NB4 (cell line): ENCODE measurements at regions not wholly inside any gene's neighbourhood (a gene's known extent, or its start where the extent isn't known, plus 50 kb on each side); places are given as distances from the start of the nearest gene placed in this dataset.

ENCODE experiments used
- DNase-seq: peaks from one replicate; pipeline ENCODE4 v3.0.0; 2010; ENCODE audit warnings: low read depth
- H3K4me3 ChIP-seq: one replicate; pipeline ENCODE4 v1.5.1; 2011; ENCODE audit warnings: mild to moderate bottlenecking, low read depth, low read length, moderate library complexity
- CTCF ChIP-seq: IDR thresholded peaks from one replicate; pipeline ENCODE4 v1.5.1; 2012; ENCODE audit warnings: low read depth, low read length
- MAX ChIP-seq: IDR thresholded peaks from 2 replicates; pipeline ENCODE4 v1.6.1; 2011; ENCODE audit warnings: low read depth, low read length
- MYC ChIP-seq: IDR thresholded peaks from 2 replicates; pipeline ENCODE4 v1.6.1; 2011; ENCODE audit warnings: low read depth, low read length
- POLR2A ChIP-seq: IDR thresholded peaks from 2 replicates; pipeline ENCODE4 v1.6.1; 2011; ENCODE audit warnings: mild to moderate bottlenecking; ENCODE audit not compliant: insufficient read length; ENCODE audit errors: extremely low read depth

DNA sequence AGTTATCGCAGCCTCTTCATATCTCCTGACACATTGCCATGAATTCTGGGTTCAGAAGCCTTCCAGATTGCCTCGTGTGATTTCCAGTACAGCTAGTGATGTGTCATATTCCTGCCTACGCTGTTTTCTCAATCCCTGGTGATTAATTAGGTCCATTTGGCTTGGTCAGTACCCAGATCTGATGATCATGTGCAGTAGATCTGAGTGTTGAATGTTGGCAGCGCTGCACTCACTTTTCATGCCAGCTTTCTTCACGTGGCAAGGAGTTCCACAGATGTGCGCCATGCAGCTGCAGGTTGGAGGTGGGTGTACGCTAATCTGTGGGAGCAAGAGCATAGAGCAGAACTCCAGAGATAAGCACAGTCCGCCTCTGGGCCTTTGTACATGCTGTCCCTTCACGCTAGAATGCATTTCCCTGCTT is 86.9 kb upstream of the COL6A5 start:
- no peak overlapping the region for H3K4me3 ChIP-seq
- TF ChIP-seq MAX = no peak
- TF ChIP-seq MYC = no peak
- no peak for TF ChIP-seq POLR2A
- no peak for TF ChIP-seq CTCF
- no peak for DNase-seq

GRCh38 chr3:130259166-130259874 is 86.2 kb upstream of the COL6A5 start:
- DNase-seq = no peak
- no peak overlapping the region for H3K4me3 ChIP-seq
- TF ChIP-seq MAX (no peak), MYC (no peak), CTCF (no peak), POLR2A (no peak)

DNA sequence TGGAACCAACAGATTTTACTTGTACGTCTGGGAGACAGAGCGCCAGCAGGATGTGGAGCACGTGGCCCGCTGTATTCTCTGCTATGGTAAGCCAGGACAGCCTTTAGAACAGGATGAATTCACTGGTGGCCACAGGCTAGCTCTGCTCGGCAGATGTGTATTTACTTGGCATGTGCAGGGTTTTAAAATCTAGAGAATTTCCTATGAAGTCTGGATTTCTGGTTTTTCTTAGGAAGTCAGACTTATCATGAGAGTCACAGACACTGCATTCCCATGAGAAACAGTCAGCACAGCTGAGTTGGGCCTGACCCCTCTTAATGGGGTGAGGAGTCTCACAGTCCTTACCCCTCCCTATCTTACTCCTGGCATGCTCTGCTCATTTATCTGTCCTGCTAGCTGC is 84.6 kb upstream of the COL6A5 start:
- H3K4me3 ChIP-seq = no peak overlapping the region
- no peak for DNase-seq
- TF ChIP-seq CTCF = no peak
- TF ChIP-seq MYC = no peak
- TF ChIP-seq POLR2A = no peak
- TF ChIP-seq MAX = no peak

DNA sequence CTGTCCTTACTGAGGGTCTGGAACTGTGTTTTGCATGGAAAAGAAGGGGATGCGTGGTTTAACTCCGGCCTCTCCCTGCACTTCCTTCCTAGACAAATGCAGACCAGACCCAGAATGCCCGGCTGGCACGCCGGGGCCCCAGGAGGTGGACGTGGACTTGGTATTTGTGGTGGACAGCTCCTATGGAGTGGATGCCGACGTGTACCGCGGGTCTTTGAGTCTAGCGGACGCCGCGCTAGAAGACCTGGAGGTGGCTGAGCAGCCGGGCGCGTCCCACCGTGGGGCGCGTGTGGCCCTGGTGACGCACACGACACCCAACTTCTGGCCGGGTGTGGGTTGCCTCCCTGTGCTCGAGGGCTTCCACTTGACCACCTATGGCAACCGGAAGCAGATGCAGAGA is 81.8 kb upstream of the COL6A5 start:
- TF ChIP-seq POLR2A (no peak), MAX (no peak), CTCF (no peak), MYC (no peak)
- no peak for DNase-seq
- H3K4me3 ChIP-seq = no peak overlapping the region

DNA sequence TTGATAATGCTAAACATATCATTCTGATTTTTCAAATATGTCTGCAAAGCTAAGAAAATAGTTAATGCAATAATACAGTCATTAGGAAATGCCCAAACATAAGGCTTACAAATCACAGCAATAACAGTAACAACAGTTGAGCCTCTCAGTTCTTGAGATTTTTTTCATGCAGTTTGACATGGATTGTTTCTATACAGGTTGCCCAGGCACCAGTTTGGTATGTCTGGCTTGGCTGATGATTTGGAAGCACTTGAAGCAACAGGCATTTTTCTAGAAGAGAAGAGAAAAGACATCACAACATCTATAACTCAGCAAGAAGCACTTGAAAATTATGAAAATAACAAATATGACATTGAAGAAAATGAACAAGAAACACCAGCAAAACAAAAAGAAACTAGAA is 78.7 kb upstream of the COL6A5 start:
- DNase-seq = no peak
- no peak for TF ChIP-seq MYC
- TF ChIP-seq MAX = no peak
- TF ChIP-seq CTCF = no peak
- TF ChIP-seq POLR2A = no peak
- H3K4me3 ChIP-seq = no peak overlapping the region
